IPS-20b (cell line): ENCODE measurements at regions not wholly inside any gene's neighbourhood (a gene's known extent, or its start where the extent isn't known, plus 50 kb on each side); places are given as distances from the start of the nearest gene placed in this dataset.
"Not testable (repeated sequence)": the region's sequence is repeated elsewhere in the genome, so short reads cannot be mapped to it uniquely, and the experiment has no call there.

Experiments used
- H3K27ac ChIP-seq: one replicate; pipeline ENCODE4 v1.5.1; 2013; ENCODE audit warnings: low read length
- H3K27me3 ChIP-seq: 2 replicates; pipeline ENCODE4 v1.6.1; 2013; ENCODE audit warnings: mild to moderate bottlenecking, low read length, inconsistent platforms; ENCODE audit not compliant: insufficient read depth
- H3K36me3 ChIP-seq: 2 replicates; pipeline ENCODE4 v1.6.1; 2013; ENCODE audit warnings: low read depth, mild to moderate bottlenecking, inconsistent platforms, low read length, moderate library complexity; ENCODE audit not compliant: insufficient read depth
- H3K4me1 ChIP-seq: 2 replicates; pipeline ENCODE4 v1.6.1; 2013; ENCODE audit warnings: mild to moderate bottlenecking, control low read depth, inconsistent platforms, low read length, moderate library complexity; ENCODE audit not compliant: insufficient read depth
- H3K4me3 ChIP-seq: 2 replicates; pipeline ENCODE4 v1.5.1; 2013; ENCODE audit warnings: mild to moderate bottlenecking, low read length, inconsistent platforms
- H3K9ac ChIP-seq: 2 replicates; pipeline ENCODE4 v1.6.1; 2013; ENCODE audit warnings: low read depth, mild to moderate bottlenecking, inconsistent platforms, low read length, moderate library complexity
- H3K9me3 ChIP-seq: 2 replicates; pipeline ENCODE4 v1.6.1; 2013; ENCODE audit warnings: mild to moderate bottlenecking, low read depth, low read length, inconsistent platforms; ENCODE audit not compliant: insufficient read depth

DNA sequence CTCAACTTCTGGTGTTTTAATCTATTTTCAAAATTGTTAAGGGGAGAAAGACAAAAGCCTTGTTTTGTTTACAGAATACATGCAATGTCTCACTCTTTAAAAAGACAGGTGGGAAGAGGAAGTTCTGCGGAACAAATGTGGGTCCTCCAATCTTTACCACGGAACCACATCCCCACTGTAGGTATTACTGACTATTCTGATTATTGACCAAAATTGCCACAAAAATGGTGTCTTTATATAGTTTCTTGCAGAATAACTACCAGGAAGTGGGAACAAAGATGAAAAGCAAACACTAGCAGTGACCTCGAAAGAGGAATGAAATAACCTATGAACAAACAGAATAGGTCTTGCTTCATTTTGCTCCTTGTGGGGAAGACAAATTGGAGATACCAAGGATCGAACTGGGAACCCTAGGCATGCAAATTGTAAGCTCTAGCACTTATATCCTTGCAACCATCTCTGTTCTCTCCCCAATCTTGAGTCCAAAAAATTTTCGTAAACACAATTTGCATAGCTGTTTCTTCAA is 106.7 kb downstream of the GPX5 start:
- H3K27me3 ChIP-seq = peaks cover 53% of the 10 kb centered on the region
- no peak overlapping the region for H3K27ac ChIP-seq
- no peak overlapping the region for H3K9ac ChIP-seq
- no peaks in the 10 kb centered on the region for H3K4me1 ChIP-seq
- H3K9me3 ChIP-seq = no peaks in the 10 kb centered on the region
- H3K36me3 ChIP-seq = no peaks in the 10 kb centered on the region
- H3K4me3 ChIP-seq = no peak overlapping the region

DNA sequence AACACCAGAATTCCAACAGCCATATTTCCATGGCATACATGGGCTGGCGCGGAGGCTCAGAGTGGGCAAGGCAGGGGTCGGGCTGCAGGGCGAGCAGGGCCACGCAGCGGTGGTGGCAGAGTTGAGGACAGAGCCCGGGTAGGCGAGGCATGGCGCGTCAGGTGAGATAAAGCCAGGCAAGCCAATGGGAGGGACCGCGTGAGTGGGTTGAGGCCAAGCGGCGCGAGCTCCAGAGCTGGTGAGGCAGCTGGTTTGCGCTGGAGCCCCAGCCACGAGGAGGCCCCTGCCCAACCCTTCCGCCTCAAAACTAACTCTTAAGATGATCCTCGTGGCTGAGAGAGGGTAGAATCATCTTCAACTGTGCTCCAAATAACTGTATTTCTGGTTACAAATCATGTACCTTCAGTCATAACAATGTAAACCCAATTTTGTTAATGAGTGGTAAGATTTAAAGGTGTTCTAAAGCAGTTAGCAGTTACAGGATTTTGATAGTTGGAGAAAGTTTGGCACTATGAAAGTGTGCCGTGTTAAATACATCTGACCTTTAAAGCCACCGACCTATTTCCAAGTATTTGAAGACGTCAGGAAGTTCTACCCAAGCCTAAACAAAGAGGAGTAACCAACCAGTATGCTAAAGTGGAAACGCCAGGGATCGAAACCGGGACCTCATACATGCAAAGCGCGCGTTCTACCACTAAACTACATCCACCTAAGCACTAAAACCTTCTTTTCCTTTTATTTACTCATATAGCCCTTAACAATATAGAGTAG is 107.9 kb downstream of the GPX5 start:
- no peaks in the 10 kb centered on the region for H3K4me1 ChIP-seq

DNA sequence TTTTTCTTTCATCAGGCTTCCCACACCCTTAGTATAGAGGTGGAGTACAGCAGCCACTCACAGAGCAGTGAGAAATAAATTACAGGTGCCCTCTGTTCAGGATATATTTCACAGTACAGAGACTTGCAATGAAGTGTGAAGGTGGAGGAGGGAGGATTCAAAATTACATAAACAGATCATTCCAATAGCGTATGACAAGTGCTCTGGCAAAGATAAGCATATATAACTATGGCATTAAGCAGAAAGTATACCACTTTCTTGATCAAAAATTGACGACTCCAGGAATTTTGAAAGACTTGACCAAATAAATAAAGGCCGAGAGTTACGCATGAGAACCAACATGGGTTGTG is 108.7 kb downstream of the GPX5 start:
- no peaks in the 10 kb centered on the region for H3K36me3 ChIP-seq
- H3K9me3 ChIP-seq = no peaks in the 10 kb centered on the region
- H3K27me3 ChIP-seq = peaks cover 61% of the 10 kb centered on the region
- no peak overlapping the region for H3K9ac ChIP-seq
- peak overlapping the region; percentile 82 for H3K4me3 ChIP-seq
- H3K27ac ChIP-seq = no peak overlapping the region
- no peaks in the 10 kb centered on the region for H3K4me1 ChIP-seq

More for the DNA sequence above, 107.9 kb downstream of the GPX5 start:
- H3K27ac ChIP-seq = no peak overlapping the region
- H3K36me3 ChIP-seq = no peaks in the 10 kb centered on the region
- no peaks in the 10 kb centered on the region for H3K9me3 ChIP-seq
- no peak overlapping the region; the same call in 1 of the 2 replicates for H3K4me3 ChIP-seq
- no peak overlapping the region for H3K9ac ChIP-seq
- peaks cover 61% of the 10 kb centered on the region for H3K27me3 ChIP-seq

DNA sequence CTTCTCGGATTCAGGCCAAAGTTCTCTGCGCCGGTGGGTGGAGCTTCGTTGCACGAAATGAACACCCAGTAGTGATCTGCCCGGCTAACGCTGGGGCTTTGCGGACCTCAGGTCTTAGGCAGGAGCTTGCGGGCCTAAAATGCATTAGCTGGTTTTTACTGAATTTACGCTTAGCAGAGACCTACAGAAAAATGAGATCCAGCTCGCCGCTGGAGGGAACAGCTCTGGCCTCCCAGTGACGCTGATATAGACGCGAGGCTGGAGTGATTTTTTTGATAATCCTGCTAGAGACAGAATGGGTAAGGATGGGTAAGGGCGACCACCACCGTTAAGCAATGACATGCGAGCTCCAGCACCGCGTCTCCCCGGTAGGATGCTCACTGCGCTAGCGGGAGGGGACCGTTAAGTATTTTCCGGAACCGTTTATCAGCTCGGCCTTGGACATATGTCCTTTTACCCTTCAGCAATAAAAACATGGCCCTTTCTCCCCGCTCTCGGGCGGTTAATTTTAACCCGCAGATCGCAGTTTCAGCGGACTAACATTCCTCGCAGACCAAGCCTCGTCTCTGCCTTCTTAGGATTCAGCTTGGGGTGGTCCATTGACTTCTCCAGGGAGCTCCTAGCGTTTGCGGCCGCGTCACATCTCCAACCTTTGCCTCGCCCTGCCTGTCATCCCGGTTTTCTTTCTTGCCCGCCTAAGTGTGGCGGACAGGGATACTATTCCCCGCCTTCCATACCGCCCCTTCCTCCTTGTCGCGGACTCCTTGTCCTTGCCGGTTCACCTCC is 109.3 kb downstream of the GPX5 start:
- Histone ChIP-seq H3K36me3 (no peaks in the 10 kb centered on the region), H3K27ac (no peak overlapping the region), H3K4me3 (peak overlapping the region; percentile 82), H3K27me3 (peaks cover 61% of the 10 kb centered on the region), H3K9ac (peak overlapping the region; percentile 41; the same call in 1 of the 2 replicates), H3K4me1 (no peaks in the 10 kb centered on the region), H3K9me3 (no peaks in the 10 kb centered on the region)

DNA sequence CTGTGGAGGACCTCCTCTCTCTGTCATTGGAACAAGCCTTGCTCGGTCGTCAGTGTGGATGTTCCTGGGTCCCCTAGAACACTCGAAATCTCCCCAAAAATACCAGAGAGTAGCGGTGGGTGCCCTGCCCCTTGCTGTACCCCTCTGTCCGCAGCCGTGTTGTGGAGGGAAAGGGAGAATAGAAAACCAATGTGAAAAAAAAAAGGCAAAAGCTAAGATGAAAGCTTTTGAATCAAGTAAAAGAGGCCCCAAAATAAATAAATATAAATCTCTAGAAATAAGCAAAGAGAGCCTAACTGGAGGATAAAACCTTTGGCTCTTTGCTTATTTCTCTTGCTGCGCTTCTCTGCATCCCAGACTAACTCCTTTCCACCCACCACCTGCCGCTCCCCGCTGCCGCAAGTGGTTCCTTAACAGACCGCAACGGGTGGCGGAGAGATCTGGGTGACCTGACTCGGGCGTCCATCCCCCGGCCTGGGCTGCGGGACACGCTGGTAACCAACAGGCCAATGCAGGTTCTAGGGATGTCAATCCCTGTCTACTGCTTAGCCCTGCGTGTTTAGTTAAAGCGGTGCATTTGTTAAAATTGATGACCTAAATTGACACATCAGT is 110.0 kb downstream of the GPX5 start:
- H3K9ac ChIP-seq = peak overlapping the region; percentile 41; the same call in 1 of the 2 replicates
- no peaks in the 10 kb centered on the region for H3K36me3 ChIP-seq
- H3K9me3 ChIP-seq = no peaks in the 10 kb centered on the region
- H3K27me3 ChIP-seq = peaks cover 61% of the 10 kb centered on the region
- H3K4me1 ChIP-seq = no peaks in the 10 kb centered on the region
- peak overlapping the region; percentile 82 for H3K4me3 ChIP-seq
- no peak overlapping the region for H3K27ac ChIP-seq

DNA sequence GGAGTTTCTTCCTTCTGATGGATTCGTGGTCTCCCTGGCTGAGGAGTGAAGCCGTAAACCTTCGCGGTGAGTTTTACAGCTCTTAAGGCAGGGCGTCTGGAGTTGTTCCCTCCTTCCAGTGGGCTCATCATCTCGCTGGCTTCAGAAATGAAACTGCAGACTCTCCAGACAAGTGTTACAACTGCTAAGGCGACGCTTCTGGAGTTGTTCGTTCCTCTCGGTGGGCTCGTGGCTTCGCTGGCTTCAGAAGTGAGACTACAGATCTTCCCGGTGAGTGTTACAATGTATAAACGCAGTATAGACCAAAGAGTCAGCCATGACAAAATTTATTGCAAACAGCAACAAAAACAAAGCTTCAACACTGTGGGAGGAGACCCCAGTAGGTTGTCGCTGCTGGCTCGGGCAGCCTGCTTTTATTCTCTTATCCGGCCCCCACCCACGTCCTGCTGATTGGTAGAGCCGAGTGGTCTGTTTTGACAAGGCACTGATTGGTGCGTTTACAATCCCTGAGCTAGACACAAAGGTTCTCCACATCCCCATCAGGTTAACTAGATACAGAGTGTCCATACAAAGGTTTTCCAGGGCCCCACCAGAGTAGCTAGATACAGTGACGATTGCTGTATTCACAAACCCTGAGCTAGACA is 113.2 kb downstream of the GPX5 start:
- Histone ChIP-seq H3K9me3 (no peaks in the 10 kb centered on the region), H3K27ac (no peak overlapping the region), H3K9ac (no peak overlapping the region), H3K36me3 (no peaks in the 10 kb centered on the region), H3K4me1 (no peaks in the 10 kb centered on the region), H3K27me3 (peaks cover 43% of the 10 kb centered on the region), H3K4me3 (no peak overlapping the region)

DNA sequence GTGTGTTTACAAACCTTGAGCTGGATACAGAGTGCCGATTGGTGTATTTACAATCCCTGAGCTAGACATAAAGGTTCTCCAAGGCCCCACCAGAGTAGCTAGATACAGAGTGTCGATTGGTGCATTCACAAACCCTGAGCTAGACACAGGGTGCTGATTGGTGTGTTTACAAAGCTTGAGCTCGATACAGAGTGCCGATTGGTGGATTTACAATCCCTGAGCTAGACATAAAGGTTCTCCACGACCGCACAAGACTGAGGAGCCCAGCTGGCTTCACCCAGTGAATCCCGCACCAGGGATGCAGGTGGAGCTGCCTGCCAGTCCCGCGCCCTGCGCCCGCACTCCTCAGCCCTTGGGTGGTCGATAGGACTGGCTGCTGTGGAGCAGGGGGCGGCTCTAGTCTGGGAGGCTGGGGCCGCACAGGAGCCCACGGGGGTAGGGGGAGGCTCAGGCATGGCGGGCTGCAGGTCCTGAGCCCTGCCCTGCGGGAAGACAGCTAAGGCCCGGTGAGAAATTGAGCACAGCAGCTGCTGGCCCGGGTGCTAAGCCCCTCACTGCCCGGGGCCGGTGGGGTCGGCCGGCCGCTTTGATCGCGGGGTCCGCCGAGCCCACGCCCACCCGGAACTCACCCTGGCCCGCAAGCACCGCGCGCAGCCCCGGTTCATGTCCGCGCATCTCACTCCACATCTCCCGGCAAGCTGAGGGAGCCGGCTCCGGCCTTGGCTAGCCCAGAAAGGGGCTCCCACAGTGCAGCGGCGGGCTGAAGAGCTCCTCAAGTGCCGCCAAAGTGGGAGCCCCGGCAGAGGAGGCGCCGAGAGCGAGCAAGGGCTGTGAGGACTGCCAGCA is 114.0 kb downstream of the GPX5 start:
- not testable (repeated sequence) for H3K9me3 ChIP-seq, H3K9ac ChIP-seq, H3K27ac ChIP-seq, H3K36me3 ChIP-seq, H3K4me1 ChIP-seq, H3K4me3 ChIP-seq
- H3K27me3 ChIP-seq = peaks cover 35% of the 10 kb centered on the region

DNA sequence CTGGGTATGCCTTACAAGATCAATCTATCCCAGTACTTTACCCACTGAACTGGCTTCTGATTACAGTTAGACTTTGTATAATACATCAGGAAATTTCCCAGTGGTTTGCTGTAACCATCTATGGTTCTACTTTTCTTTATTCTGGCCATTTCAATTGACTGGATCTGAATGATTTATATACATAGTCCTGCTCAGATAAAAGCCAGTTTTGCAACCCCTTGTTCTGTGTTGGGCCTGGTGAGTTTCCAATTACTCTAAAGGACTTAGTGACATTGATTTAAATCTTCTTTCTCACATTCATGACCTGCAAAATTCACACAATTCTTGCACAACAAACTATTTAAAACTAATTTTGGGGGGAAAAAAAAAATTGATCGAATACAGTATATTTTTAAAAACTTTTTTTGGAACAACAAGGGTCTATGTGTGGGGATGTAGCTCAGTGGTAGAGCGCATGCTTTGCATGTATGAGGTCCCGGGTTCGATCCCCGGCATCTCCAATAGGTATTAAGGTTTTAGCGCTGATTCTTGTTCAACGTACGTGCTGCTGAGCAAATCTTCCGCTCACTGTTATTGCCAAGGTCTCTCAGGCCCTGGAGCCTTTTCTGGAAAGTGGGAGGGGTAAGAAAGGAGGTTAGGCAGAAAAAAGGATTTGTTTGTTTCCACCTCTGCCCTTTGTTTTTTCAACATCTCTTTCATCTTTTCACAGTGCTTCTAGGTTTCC is 117.5 kb downstream of the GPX5 start:
- H3K36me3 ChIP-seq = no peaks in the 10 kb centered on the region
- H3K9me3 ChIP-seq = no peaks in the 10 kb centered on the region
- no peak overlapping the region for H3K9ac ChIP-seq
- H3K27me3 ChIP-seq = peaks cover under 1% of the 10 kb centered on the region; the same call in 1 of the 2 replicates
- H3K4me3 ChIP-seq = peak overlapping the region; percentile 66
- no peak overlapping the region for H3K27ac ChIP-seq
- H3K4me1 ChIP-seq = no peaks in the 10 kb centered on the region

DNA sequence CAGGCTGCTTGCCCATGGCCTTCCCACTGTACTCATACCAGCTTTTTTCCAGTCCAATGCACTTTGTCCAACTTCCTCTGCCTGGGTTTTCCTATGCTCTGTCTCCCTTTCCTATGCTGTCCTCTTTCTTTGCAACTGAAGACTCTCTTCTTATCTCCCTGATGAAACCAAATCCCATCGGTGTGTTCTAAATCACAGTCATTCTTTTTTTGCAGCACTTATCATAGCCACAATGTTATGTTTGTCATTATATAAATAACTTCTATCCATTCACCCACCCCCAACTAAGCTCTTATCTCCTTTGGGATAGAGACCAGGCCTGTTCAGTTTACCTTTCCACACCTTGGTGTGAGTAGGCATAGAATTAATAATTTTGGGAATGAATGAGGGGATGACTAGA is 121.0 kb downstream of the GPX5 start:
- Histone ChIP-seq H3K4me1 (no peaks in the 10 kb centered on the region; the same call in 1 of the 2 replicates), H3K36me3 (no peaks in the 10 kb centered on the region), H3K27ac (no peak overlapping the region), H3K9me3 (no peaks in the 10 kb centered on the region), H3K27me3 (no peaks in the 10 kb centered on the region), H3K4me3 (no peak overlapping the region), H3K9ac (no peak overlapping the region)

DNA sequence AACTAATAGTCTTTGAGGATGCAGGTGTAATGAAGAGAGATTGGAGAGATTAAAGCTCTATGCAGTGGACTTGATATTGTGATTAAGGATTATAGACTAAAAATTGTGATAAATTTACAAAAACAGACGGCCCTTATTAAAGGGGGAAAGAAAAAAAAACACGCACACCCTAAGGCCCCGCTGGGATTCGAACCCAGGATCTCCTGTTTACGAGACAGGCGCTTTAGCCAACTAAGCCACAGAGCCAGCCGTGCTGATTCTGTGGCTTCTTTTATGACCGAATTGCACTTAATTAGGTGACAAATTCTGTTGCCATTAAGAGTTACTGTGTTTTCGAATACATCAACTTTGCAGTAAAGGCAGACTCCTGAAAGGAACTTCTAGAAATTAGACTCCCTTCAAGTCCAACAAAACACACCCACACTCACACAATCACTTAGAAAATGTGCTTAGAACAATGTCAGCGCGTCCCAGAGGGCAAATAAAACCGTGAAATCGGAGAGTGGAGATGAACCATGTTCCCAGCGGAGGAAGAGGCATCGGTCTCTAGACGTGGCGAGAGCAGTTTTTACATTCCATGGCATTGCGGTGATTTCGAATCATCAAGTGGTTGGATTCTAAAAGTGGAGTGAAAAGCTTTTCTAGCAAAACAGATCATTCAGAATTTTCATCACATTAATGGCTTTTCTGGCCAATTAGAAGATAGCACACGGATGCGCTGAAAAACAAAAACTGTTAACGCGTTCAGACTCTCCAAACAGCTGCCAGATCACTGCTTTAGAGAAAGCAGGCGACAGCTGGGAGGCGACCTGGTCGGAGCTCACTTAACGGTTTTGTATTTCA is 122.6 kb downstream of the GPX5 start:
- Histone ChIP-seq H3K36me3 (no peaks in the 10 kb centered on the region), H3K27ac (no peak overlapping the region), H3K4me1 (no peaks in the 10 kb centered on the region; the same call in 1 of the 2 replicates), H3K4me3 (peak overlapping the region; percentile 97), H3K9me3 (no peaks in the 10 kb centered on the region), H3K9ac (peak overlapping the region; percentile 80; the same call in 1 of the 2 replicates), H3K27me3 (no peaks in the 10 kb centered on the region)
